GM18520 (cell line): ENCODE measurements at regions not wholly inside any gene's neighbourhood (a gene's known extent, or its start where the extent isn't known, plus 50 kb on each side); places are given as distances from the start of the nearest gene placed in this dataset.

Source experiments
- ATAC-seq: cut with Tn5 transposase; IDR thresholded peaks from one replicate; pipeline ENCODE4 v1.9.1; 2021; ENCODE audit not compliant: unreplicated experiment

DNA sequence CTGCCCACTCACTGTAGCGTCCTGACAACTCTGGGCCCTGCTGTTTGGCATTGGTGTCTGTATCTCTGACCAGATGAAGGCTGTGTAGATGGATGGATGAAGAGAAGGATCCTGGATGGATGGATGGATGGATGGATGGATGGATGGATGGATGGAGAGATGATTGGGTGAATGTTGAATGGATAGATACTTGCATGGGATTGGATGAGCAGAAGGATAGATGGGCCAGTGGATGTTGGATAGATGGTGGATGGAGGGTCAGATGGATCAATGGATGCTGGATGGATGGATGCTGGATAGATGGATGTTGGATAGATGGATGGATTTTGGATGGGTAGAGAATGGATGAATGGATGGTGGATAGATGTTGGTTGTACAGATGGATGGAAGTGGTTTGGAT lies 179.6 kb upstream of the GSE1 start:
- no peak for ATAC-seq

DNA sequence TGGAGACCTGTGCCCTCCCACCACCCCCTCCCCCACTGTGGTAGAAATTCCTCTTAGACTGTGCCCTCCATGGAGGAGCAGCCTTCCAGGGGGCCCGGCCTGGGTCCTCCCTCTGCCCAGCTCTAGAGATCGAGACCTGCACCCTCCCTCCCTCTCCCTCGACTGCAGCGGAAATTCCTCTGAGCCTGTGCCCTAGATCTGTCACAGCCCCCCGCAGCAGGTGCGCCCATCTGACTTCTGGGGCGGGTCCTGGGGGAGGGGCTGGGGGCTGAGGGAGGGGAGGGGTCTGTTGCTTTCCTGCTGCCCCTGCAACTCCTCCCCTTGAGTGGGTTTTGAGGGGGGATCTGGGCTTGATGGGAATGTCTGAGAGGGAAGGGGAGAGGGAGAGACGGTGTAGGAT lies 177.8 kb upstream of the GSE1 start:
- ATAC-seq = no peak

DNA sequence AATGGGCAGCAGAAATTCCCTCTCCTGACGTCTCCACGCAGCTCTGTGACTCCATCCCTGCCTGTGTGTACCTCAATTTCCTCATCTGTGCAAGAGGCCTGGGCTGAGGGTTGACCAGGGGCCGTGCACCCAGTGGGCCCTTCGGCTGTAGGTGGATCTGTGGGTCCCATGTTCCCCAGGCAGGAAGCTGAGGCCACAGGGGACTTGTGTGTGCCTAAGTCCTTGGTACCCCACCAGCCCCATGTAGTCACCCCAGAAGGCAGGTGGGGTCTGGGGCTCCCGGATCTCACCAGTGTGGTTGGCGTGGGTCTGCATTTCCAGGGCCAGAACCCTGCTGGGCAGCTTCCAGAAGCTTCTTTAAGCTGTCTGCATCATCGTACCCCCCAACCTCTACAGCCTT lies 177.4 kb upstream of the GSE1 start:
- ATAC-seq = no peak

DNA sequence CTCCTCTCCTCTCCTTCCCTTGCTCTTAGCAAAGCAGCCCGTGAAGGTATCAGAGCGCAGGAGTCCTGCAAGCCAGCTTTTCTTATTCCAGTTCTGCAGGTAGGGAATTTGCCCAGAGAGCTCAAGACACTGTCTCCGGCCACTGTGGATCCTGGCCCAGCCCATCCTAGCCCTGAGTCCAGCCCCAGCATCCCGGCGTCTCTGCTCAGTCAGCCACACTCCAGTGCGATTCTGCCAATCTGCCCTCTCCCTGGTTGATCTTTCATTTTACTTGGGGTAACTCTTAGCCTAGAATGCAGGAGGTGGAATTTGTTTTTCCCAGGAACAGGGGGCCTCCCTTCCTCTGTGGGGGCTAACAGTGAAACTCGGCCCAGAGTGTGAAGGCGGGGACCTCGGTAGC lies 176.9 kb upstream of the GSE1 start:
- no peak for ATAC-seq

- ATAC-seq = no peak
These were observed 176.4 kb upstream of the GSE1 start for GRCh38 chr16:85436636-85437165.

DNA sequence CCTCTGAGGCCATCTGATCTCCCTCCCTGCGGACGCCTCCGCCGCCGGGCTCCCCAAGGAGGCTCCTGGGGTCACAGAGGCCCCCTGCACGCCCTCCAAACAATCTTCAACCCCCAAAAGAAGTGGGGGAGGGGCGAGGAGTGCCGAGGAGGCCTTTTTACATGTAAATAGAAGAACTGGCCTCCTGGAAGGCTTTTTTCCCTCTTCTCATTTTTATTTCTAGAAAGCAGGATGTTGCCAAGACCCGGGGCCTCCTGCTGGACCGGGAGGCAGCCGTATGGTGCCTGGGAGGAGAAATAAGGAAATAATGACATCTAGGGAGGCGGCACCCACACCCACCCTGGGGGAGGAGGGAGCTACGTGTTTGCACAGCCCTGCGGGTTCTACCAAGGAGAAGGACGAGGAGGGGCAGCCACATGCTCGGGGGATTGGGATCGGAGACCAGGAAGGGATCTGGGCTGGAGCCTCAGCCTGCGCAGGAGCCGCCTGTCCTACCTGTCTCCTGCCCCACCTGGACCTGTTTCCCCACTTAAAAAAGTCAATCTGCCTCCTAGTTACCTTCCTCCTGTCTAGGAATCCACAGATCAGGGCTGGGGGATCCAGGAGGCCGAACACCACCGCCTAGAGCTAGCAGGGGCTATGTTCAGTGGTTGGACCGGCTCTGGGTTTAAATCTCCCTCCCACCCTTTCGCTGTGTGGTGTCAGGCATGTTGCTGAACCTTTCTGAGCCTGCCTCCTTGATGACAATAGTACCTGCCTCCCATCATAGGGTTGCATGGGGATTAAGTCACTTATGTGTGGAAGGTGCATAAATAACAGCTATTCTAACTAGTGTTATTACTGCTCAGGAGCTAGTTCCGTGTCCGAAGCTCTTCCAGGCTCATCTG lies 175.7 kb upstream of the GSE1 start:
- ATAC-seq = no peak

DNA sequence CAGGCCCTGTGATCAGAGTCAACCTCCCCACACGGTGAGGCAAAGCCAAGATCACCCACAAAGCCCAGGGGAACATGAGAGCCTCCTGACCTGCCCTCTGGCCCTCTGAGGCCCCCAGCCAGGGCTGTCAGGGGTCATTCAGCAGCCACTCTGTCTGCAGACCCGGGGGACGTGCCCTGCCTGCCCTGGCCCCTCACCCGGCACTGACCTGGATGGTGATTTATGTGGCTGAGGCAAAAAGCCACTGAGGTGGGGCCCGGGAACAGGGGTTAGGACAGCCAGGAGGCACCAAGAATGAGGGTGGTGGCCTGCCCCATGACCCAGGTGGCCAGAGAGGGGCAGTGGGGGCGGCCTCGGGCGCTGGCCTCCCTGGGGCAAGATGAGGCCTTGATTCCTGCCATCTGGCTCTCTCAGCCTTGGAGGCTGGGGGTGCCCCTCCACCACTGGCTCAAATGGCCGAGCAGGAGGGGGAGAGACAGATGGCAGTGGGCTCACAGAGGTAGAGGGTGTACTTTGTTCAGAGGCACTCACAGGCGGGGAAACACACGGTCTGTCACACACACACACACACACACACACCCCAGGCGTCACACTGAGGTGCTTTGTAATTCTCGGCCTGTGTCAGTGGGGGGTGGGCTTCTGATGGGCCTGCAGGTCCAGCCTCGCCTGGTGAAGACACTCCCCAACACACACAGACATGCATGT lies 174.0 kb upstream of the GSE1 start:
- ATAC-seq = no peak

- ATAC-seq = no peak
These were observed 172.4 kb upstream of the GSE1 start for GRCh38 chr16:85440744-85441143.

- ATAC-seq = no peak
These were observed 171.8 kb upstream of the GSE1 start for GRCh38 chr16:85441189-85441889.

- ATAC-seq = no peak
These were observed 171.0 kb upstream of the GSE1 start for GRCh38 chr16:85441890-85442670.

- ATAC-seq = no peak
These were observed 170.0 kb upstream of the GSE1 start for GRCh38 chr16:85443116-85443515.

GRCh38 chr16:85443531-85443930 lies 169.6 kb upstream of the GSE1 start:
- no peak for ATAC-seq

GRCh38 chr16:85445064-85445778 lies 167.9 kb upstream of the GSE1 start:
- ATAC-seq = no peak

DNA sequence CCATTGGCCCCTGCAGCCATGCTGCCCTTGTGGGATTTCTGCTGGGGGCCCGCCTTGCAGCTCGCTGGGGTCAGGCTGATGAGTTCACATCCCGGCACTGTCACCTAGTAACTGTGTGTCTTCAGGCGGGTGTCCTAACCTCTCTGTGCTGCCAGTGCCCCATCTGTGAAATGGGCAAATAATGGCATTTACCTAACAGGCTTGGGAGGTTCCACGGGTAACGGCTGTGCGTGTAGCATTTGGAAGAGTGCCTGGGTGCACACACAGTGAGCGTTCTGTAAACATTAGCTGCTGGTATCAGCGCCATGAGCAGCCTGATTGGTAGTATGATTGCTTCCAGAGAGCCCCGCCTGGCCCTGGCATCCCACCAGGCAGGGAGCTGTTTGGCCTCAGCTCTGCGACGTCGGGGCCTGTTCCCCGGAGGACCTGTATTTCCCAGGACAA lies 167.3 kb upstream of the GSE1 start:
- ATAC-seq = no peak

DNA sequence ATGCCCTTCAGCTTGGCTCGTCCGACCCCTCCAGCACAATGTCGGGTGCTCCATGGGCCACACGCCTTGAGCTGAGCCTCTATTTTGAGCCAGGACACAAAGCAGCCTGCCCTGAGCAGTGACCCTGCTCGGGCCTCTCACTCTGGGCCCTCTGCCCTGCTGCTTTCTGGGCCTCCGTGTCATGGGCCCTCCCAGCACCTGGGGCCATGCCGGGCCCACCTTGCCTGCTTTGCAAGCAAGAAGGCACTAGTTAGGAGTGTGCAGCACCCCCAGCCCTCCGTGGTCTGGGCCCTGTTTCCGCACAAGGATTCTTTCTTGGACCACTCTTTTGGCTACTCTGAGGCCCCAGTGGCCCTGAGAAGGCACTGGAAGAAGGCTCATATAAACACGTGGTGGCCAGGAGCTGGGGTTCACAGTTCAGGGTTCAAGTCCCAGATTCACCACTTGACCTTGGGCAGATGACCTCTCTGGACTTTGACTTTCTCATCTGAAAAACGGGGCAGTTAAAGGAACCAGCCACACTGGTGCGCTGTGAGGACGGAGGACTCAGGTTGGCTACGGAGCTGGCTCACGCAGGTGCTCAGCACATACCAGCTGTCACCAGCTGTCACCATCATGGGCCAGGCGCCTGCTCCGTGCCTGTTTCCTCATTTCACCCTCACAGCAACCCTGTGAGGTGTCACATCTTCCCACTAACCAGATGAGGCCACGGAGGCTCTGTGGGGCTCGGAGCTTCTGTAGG lies 166.0 kb upstream of the GSE1 start:
- peak; percentile 64 for ATAC-seq

- ATAC-seq = no peak
These were observed 165.3 kb upstream of the GSE1 start for GRCh38 chr16:85447693-85448313.

- no peak for ATAC-seq
These were observed 164.4 kb upstream of the GSE1 start for GRCh38 chr16:85448557-85449190.

- ATAC-seq = no peak
These were observed 163.8 kb upstream of the GSE1 start for GRCh38 chr16:85449191-85449884.
